GM12874 (cell line): ENCODE measurements at regions not wholly inside any gene's neighbourhood (a gene's known extent, or its start where the extent isn't known, plus 50 kb on each side); places are given as distances from the start of the nearest gene placed in this dataset.

Experiments used
- CTCF ChIP-seq: IDR thresholded peaks from 2 replicates; pipeline ENCODE4 v1.5.1; 2011; ENCODE audit warnings: low read depth, mild to moderate bottlenecking, control low read depth, low read length, moderate library complexity; ENCODE audit not compliant: insufficient read depth

GRCh38 chr13:59119475-59119874, 1044.3 kb downstream of the DIAPH3 start:
- TF ChIP-seq CTCF: no peak

GRCh38 chr13:59120297-59120843, 1043.4 kb downstream of the DIAPH3 start:
- TF ChIP-seq CTCF: no peak

- TF ChIP-seq CTCF: no peak
These were observed 1042.2 kb downstream of the DIAPH3 start for GRCh38 chr13:59121507-59121906.

GRCh38 chr13:59126474-59126873, 1037.3 kb downstream of the DIAPH3 start:
- TF ChIP-seq CTCF: no peak

GRCh38 chr13:59133903-59134302, 1029.8 kb downstream of the DIAPH3 start:
- TF ChIP-seq CTCF: no peak

- no peak for TF ChIP-seq CTCF
These were observed 1019.0 kb downstream of the DIAPH3 start for GRCh38 chr13:59144700-59145099.

- no peak for TF ChIP-seq CTCF
These were observed 1018.3 kb downstream of the DIAPH3 start for GRCh38 chr13:59145381-59145780.

- no peak for TF ChIP-seq CTCF
These were observed 1006.5 kb downstream of the DIAPH3 start for GRCh38 chr13:59157181-59157580.
